ENCODE measurements at regions not wholly inside any gene's neighbourhood (a gene's known extent, or its start where the extent isn't known, plus 50 kb on each side); places are given as distances from the start of the nearest gene placed in this dataset.

GRCh38 chr13:99063952-99064351, 86.1 kb upstream of the DOCK9 start:
- TF ChIP-seq, protein P1, sequence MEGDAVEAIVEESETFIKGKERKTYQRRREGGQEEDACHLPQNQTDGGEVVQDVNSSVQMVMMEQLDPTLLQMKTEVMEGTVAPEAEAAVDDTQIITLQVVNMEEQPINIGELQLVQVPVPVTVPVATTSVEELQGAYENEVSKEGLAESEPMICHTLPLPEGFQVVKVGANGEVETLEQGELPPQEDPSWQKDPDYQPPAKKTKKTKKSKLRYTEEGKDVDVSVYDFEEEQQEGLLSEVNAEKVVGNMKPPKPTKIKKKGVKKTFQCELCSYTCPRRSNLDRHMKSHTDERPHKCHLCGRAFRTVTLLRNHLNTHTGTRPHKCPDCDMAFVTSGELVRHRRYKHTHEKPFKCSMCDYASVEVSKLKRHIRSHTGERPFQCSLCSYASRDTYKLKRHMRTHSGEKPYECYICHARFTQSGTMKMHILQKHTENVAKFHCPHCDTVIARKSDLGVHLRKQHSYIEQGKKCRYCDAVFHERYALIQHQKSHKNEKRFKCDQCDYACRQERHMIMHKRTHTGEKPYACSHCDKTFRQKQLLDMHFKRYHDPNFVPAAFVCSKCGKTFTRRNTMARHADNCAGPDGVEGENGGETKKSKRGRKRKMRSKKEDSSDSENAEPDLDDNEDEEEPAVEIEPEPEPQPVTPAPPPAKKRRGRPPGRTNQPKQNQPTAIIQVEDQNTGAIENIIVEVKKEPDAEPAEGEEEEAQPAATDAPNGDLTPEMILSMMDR (IDR thresholded peaks at IDR 0.05) = no peak
- TF ChIP-seq EP300 (IDR thresholded peaks at IDR 0.05) (no peak), POLR2AphosphoS5 (IDR thresholded peaks at IDR 0.05) (no peak), POLR2A (IDR thresholded peaks at IDR 0.05) (no peak)

Data from suprapubic skin (tissue), 4 donors.